Panc1 (cell line): ENCODE measurements at regions not wholly inside any gene's neighbourhood (a gene's known extent, or its start where the extent isn't known, plus 50 kb on each side); places are given as distances from the start of the nearest gene placed in this dataset.

ENCODE experiments used
- POLR2AphosphoS5 ChIP-seq: IDR thresholded peaks from 2 replicates; pipeline ENCODE4 v1.6.1; 2012; ENCODE audit warnings: mild to moderate bottlenecking, low read depth, low read length, moderate library complexity
- SIN3A ChIP-seq: IDR thresholded peaks from 2 replicates; pipeline ENCODE4 v1.6.1; 2012; ENCODE audit warnings: low read depth, mild to moderate bottlenecking, low read length, moderate library complexity, borderline replicate concordance; ENCODE audit not compliant: insufficient read depth

DNA sequence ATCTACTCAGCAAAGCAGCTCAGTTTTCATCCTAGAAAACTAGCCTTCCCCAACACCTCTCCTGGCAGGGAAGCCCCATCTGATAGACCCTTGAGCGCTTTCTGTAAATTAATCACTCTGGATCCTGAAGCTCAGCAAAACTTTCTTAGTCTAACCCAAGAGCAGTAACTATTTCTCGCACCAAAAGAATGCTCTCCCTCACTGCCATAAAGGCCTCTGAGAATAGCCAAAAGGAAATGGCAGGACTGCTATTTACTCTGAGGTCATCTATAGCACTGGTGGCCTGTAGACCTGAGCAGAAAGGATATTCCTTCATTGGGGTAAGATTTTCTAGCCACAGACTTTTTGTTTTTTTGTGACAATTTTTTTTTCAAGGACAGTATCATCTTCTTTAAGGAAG lies 345.8 kb upstream of the ADAMTS9 start:
- no peak for TF ChIP-seq POLR2AphosphoS5
- TF ChIP-seq SIN3A: no peak
